ENCODE measurements at regions not wholly inside any gene's neighbourhood (a gene's known extent, or its start where the extent isn't known, plus 50 kb on each side); places are given as distances from the start of the nearest gene placed in this dataset.

DNA sequence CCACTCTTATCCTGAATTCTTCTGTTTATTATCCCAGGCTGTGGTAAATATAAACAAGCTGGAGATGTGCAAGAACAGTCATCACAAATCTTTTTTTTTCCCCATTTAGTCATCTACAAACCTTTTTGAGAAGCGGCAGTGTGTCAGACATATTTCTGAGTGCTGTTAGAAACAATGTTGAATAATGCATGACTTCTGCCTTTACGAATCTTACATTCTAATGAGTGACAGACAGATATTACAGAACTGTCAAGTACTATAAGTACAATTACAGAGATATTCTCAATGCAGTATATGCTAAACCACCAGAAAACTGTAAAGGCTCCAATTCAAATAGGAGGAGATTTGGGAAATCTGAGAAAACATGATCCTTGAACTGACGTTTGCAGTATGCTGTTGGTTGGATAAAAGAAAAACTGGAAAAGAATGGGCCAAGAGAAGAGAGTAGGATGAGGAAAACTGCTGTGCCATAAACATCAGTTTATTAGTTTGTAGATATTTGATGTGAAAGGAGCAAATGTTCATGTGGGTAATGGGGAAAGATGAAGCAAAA is 379.5 kb upstream of the SLC8A1 start:
- no peak for TF ChIP-seq CTCF (conservative IDR thresholded peaks at IDR 0.05)
- TF ChIP-seq ZFX (IDR thresholded peaks at IDR 0.05): no peak
